ENCODE measurements at regions not wholly inside any gene's neighbourhood (a gene's known extent, or its start where the extent isn't known, plus 50 kb on each side); places are given as distances from the start of the nearest gene placed in this dataset.
"Not testable (repeated sequence)": the region's sequence is repeated elsewhere in the genome, so short reads cannot be mapped to it uniquely, and the experiment has no call there.

- peaks cover 0 to 4% (median 0%) of the 10 kb centered on the region in 4 donors for H3K9me3 ChIP-seq
- TF ChIP-seq CTCF (IDR thresholded peaks at IDR 0.05) (no peak), POLR2A (IDR thresholded peaks at IDR 0.05) (no peak)
- H3K4me3 ChIP-seq = no peak overlapping the region
- no peaks in the 10 kb centered on the region for H3K27me3 ChIP-seq
- H3K27ac ChIP-seq = no peak overlapping the region
- no peaks in the 10 kb centered on the region for H3K4me1 ChIP-seq
- H3K36me3 ChIP-seq = no peaks in the 10 kb centered on the region
- DNase-seq = no peak
These were observed 85.9 kb downstream of the ASMT start for GRCh38 chrX:1700757-1701156.

GRCh38 chrX:1701396-1701901 is 86.6 kb downstream of the ASMT start:
- not testable (repeated sequence) for H3K27ac ChIP-seq, DNase-seq, H3K4me1 ChIP-seq, H3K9me3 ChIP-seq, H3K27me3 ChIP-seq, H3K4me3 ChIP-seq, H3K36me3 ChIP-seq

GRCh38 chrX:1702142-1702541 is 87.3 kb downstream of the ASMT start:
- H3K9me3 ChIP-seq, H3K4me3 ChIP-seq, H3K27ac ChIP-seq, DNase-seq, H3K36me3 ChIP-seq, H3K27me3 ChIP-seq, H3K4me1 ChIP-seq: not testable (repeated sequence)

GRCh38 chrX:1702557-1702956 is 87.7 kb downstream of the ASMT start:
- not testable (repeated sequence) for DNase-seq, H3K27ac ChIP-seq, H3K9me3 ChIP-seq, H3K4me1 ChIP-seq, H3K27me3 ChIP-seq, H3K4me3 ChIP-seq, H3K36me3 ChIP-seq

- not testable (repeated sequence) for H3K4me1 ChIP-seq, DNase-seq, H3K36me3 ChIP-seq, H3K27ac ChIP-seq, H3K9me3 ChIP-seq, H3K4me3 ChIP-seq, H3K27me3 ChIP-seq
These were observed 94.4 kb downstream of the ASMT start for GRCh38 chrX:1709277-1709676.

GRCh38 chrX:1713296-1713695 is 98.4 kb downstream of the ASMT start:
- TF ChIP-seq CTCF (IDR thresholded peaks at IDR 0.05) (no peak), POLR2A (IDR thresholded peaks at IDR 0.05) (no peak)
- no peak for DNase-seq
- Histone ChIP-seq H3K4me3 (no peak overlapping the region), H3K36me3 (no peaks in the 10 kb centered on the region), H3K27me3 (no peaks in the 10 kb centered on the region), H3K4me1 (no peaks in the 10 kb centered on the region), H3K27ac (no peak overlapping the region), H3K9me3 (no peaks in the 10 kb centered on the region)

- no peak for TF ChIP-seq POLR2A (IDR thresholded peaks at IDR 0.05)
- no peak for TF ChIP-seq CTCF (IDR thresholded peaks at IDR 0.05)
- no peaks in the 10 kb centered on the region for H3K4me1 ChIP-seq
- H3K27ac ChIP-seq = no peak overlapping the region
- H3K27me3 ChIP-seq = no peaks in the 10 kb centered on the region
- DNase-seq = no peak
- no peaks in the 10 kb centered on the region for H3K9me3 ChIP-seq
- no peaks in the 10 kb centered on the region for H3K36me3 ChIP-seq
- no peak overlapping the region for H3K4me3 ChIP-seq
These were observed 102.5 kb downstream of the ASMT start for GRCh38 chrX:1717373-1717772.

GRCh38 chrX:1719270-1719669 is 104.4 kb downstream of the ASMT start:
- Histone ChIP-seq H3K36me3 (no peaks in the 10 kb centered on the region), H3K4me3 (no peak overlapping the region), H3K27ac (no peak overlapping the region), H3K9me3 (no peaks in the 10 kb centered on the region), H3K4me1 (no peaks in the 10 kb centered on the region), H3K27me3 (no peaks in the 10 kb centered on the region)
- no peak for DNase-seq
- TF ChIP-seq CTCF (IDR thresholded peaks at IDR 0.05) = no peak
- TF ChIP-seq POLR2A (IDR thresholded peaks at IDR 0.05) = no peak

Measured in Peyer's patch (tissue), 4 donors.